GM21526 (cell line): ENCODE measurements at regions not wholly inside any gene's neighbourhood (a gene's known extent, or its start where the extent isn't known, plus 50 kb on each side); places are given as distances from the start of the nearest gene placed in this dataset.
"Not testable (repeated sequence)": the region's sequence is repeated elsewhere in the genome, so short reads cannot be mapped to it uniquely, and the experiment has no call there.

Experiments
- ATAC-seq: cut with Tn5 transposase; IDR thresholded peaks from one replicate; pipeline ENCODE4 v1.9.1; 2021; ENCODE audit warnings: moderate library complexity; ENCODE audit not compliant: unreplicated experiment, low FRiP score

DNA sequence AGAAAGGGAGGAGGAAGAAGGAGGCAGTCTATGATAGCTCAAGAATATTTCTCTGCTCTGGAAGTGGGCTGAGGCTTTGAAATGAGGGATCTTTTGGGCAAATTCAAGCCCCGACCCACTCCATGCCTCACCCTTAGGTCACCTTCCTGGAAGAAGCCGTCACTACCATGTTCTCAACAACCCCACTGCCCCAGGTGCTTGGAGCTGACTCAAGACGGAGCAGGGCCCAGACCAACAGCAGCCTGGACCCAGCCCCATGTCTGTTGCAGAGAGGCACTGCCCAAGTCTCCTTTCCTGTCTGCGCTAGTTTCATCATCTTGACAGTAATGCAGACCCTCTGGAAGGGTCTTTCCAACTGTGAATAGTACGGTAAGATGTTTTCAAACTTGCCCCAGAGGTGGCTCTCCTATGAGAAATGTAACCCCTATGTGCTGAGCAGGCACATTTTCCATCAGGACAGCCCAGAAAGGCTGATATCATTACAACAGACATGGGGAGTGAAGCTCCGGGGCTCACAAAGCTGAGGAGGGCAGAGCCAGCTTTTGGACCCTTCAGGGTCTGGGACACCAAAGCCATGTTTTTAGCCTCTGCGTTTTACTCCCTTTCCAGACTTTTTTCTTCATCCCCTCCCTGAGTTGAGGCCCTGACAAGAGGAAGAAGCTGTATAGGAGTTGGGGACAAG, 128.2 kb upstream of the LARP1 start:
- no peak for ATAC-seq

DNA sequence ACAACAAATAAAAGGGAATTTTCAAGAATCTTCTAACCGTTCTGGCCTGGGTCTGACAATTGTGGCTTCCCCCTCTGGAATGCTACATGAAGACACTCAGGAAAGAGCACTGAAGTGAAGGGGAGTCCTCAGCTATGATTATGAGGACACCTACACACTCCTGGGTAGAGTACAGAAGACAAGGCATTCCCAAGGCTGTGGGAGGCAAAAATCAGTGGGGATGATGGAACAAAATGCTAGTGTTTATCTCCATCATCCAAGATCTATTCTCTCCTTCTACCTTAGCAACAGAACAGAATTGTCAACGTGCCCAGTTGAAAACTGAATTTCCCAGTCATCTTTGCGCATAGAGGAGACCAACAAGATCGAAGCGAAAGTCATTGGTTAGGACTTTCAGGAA, 130.1 kb upstream of the LARP1 start:
- ATAC-seq: no peak

DNA sequence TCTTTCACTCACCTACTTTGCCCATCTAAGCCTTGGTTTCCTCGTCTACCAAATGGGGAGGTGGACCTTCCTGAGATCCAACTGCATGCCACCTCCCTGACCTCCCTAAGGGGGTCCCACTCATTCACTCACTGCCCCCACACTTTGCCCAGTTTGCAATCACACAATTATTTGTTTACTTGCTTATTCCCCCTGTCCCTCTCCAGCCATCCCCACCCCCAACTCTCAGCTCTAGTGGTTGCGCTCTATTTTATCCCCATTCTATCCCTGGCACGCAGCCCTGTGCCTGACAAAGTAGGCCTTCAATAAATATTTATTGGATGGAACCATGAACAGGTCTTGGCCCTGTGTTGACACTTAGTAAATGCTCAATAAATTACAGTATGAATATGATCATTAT, 130.8 kb upstream of the LARP1 start:
- no peak for ATAC-seq

DNA sequence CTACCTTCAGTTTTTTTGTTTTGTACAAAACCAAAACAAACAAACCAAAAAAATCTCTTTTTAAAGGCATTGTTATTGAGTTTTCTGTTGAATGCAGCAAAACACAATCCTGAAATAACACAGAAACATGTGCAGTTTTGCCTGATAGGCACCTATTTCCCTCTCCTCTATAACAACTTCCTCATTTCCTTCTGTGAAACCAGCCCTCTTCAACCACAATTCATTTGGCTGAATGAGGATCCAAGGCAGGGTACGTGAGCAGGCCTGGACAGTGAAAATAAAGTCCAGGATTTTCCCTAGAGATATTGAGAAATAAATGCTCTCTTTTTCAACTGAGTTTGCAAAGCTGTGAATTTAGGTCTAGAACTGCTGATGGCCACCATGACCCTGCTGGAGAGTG, 134.8 kb upstream of the LARP1 start:
- ATAC-seq: no peak

DNA sequence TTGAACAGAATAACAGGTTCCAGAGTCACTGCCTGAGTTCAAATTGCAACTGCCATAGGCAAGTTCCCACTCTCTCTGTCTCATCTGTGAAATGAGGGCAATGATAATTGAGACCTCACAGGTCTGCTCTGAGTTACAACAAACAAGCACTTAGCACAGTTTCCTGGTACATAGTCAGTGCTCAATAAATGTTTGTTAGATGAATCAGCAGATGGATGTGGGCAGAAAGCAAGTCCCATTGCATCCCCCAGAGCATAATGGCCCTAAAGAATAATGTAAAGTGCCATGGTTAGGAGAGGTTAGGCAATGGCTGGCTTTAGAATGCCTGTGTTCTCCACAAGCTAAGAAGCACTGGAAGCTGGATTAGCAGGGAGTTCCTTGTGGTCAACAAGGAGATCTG, 136.5 kb upstream of the LARP1 start:
- ATAC-seq: no peak

DNA sequence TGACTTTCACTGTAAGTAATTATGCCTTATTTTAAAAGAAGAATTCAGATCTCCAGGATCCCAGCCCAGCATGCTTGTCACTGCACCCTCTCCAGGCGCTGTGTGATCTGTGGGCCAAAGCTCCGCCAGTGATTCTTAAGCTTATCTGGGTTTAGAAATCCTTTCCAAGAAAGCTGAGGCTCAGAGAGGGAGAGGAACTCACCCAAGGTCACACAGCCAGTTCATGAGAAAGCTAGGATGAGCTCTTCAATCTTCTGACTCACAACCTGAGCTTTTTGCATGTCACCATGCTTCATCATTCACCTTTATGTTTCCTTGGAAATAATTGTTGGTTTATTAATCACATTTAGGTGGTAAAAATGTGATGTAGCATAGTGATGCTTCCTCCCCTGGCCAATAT, 136.6 kb upstream of the HAND1 start:
- no peak for ATAC-seq

DNA sequence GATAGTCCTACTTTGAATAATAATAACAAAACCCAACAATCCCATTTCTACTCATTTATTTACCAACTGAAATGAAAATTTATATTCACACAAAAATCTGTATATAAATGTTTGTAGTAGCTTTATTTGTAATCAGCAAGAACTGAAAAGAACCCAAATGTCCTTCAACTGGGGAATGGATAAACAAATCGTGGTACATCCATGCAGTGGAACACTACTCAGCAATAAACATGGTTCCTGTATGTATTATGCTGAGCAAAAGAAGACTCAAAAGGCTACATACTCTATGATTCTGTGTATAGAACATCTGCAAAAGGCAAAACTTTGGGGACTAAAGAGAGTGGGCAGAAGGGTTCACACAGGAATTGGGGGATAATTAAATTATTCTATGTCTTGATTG, 136.1 kb upstream of the HAND1 start:
- no peak for ATAC-seq

DNA sequence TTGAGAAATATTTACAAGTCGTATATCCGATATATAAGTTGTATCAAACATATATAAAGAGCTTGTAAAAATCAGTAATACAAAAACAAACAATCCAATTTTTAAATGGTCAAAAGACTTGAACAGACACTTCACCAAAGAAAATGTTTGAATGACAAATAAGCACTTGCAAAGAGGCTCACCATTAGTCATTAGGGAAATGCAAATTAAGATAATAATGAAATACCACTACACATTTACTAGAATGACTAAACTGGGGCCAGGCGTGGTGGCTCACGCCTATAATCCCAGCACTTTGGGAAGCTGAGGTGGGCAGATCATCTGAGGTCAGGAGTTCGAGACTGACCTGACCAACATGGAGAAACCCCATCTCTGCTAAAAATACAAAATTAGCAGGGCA, 134.6 kb upstream of the HAND1 start:
- ATAC-seq: no peak

DNA sequence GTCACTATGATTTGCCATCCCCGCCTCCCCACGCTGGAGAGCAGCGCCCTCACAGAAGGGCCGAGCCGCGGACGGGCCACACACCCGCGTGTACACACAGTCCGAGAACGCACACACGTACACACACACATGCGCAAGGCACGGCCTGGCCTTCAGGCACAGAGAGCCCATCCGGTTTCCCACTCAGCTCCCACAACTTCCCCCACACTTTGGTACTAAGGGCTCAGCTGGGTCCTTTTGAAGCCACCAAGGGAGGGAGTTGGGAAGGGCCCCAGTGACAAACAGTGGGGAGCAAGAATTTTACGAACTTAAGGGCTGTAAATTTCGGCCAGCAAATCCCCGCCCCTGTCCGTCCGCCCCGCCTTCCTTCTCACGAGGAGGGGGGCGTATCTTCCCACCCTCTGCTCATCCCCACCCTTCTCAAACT, 133.3 kb upstream of the HAND1 start:
- ATAC-seq: no peak

DNA sequence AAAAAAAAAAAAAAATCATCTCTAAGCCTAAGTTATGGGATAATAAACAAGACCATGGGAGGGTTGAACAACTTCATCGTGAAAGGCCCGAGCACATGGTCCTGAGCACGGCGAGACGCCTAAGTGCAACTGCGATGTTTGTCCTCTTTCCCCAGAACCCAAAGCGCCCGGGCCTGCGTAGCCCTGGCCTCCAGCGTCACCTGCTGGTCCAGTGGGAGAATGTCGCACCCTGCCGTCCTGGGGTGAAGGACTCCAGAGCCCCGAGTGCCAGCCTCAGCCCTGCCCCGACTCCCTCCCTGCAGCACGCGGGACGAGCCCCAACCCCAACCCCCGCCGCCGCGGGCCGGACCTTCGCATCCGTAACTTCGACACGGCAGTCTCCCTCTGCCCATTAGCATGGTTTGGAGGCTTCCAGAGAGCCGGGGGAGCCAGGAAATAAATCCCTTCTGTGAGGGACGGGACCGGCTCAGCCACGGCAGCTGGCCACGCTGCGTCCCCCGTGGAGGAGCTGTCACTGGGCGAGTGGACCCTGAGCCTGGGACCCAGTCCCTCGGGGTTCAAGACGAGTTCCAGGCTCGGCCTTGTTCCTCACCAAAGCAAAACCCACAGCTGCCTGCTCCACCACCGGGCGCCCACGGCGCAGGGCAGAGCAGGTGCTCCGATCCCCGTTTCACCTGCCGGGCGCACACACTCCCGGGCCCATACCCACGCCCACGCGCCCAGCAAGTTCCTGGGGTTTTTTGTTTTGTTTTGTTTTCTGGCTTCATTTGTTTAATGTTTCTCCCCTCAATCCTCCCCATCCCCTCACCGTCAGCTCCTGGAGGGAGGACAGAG, 132.5 kb upstream of the HAND1 start:
- ATAC-seq: peak; percentile 93

DNA sequence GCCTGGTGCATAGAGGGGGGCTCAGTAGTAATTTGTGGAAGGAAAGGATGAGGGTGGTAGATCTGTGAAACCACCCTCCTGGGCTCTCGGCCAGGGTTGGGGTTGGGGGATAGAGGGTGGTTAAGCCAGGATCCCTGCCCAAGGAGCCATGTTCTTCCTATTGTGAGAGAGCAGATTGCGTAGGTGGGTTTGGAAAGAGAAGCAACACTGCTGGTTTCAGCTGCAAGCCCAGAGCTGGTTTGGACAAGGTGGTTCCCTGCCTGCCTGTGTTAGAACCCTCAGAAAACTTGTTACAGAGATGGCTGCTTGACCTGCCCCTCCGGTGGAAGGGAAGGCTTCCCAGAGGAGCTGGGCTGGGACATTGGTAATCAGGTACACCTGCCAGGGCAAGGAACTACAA, 131.2 kb upstream of the HAND1 start:
- ATAC-seq: no peak

DNA sequence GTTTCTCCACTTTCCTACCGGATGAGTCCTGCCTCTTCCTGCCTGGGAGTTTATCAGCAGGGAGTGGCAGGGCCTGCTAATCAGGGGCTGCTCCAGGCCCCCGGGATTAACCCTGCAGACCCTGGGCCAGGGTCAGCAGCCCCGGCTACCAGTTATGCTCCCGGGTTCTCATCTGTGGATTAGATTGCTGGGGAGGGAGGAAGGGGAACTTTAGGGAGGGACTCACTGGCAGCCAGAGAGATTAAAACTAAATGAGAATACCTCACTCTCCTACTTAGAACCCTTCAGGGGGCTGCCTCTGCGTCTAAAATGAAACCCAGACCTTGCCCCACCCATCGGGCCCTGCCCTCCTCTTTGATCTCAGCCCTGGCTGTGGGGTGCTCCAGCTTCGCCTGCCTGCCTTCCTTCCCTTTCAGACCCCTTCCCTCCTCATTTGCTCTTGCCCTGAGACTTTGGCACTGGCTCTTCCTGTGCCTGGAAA, 130.5 kb upstream of the HAND1 start:
- no peak for ATAC-seq

DNA sequence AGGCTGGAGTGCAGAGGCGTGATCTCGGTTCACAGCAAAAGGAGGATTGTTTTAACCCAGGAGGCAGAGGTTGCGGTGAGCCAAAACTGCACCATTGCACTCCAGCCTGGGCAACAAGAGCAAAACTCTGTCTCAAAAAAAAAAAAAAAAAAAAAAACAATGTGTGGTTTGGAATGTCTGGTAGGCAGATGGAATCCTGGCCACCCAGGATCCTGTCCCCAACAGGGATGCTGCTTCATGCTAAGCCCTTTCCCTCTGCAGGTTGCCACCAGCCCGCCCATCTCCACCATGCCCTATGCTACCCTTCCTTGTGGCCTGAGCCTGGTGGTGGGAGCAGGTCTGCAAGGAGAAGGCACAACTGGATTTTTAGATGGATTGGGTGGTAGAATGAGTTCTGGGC, 129.7 kb upstream of the HAND1 start:
- no peak for ATAC-seq

DNA sequence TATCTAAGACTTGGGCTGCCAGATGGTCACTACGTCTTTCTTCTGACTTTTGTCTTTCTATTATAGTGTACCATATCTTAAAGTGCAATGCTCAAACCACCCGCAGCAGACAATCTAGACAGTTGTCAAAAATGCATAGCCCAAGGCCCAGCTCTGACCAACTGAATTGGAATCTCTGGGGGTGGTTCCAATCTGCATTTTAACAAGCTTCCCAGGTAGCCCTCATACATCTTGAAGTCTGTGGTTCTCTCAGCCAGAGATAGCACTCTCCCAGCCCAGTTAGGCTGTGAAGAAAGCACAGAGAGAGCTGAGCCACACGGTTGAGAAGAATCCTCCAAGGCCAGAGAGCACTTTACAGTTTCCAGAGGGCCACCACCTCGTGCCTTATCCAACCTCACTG, 128.2 kb upstream of the HAND1 start:
- ATAC-seq: no peak

DNA sequence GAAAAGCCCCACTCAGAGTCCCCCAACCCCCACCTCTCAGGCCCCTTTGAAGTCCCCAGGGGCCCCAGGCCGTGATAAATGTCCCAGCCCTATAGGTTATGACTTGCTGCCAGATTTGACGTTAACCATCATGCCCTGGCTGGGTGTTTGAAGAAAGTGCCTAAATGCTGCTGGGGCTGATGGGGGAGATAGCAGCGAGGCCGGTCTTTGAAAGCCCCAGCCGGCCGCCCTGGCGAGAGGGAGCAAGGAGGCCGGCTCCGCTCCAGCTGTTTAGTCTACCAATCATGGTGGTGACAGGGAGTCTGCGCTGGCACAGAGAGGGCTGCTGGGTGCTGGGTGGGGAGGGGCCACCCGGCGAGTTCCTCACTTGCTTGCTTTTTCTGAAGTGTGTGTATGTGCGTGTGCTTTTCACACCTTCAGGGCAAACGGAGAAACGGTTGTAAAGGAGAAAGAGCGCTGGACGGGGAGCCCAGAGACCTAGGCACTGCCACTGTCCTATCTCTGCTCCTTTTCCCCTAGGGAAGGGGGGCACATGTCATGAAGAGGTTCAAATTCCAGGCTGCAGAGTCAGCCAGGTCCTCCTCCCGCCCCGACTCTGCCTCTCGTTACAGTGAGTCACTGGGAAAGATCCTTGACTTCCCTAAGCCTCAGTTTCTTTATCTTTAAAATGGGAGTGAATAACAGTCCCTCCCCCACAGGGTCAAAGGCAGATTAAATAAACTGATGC, 126.1 kb upstream of the HAND1 start:
- no peak for ATAC-seq

DNA sequence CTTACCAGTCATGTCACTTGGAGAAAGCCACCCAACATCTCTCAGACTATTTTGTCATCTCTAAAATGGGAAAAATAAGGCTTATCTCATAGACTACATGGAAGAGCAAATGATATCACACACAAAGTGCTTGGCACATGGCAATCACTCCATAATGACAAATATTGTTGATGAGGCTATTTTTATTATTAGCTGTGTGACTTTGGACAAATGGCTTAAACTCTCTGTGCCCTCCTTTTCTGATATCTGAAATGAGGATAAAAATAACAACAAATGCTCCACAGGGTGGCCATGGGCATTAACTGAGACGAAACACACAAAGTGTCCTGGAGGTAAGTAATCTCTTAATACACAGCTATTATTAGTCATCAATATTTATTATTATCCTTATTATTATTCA, 125.5 kb upstream of the HAND1 start:
- ATAC-seq: no peak

DNA sequence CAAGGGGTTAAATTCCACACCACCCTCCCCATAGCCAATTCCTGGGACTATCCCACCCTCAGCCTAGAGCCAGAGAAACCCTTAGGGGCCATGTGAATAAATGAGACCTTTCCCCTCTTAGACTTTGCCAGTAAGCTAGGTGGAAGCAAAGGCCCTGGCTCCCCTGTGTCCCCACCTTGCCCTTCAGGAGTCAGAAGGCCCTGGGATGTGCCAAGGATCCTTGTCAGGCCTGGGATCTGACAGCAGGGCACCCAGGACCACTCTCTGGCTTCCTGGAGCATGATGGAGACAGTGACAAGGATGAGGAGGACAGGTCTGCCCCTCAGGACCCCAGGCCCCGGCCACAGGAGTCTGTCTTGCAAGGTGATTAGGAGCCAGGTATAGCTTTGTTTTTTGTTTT, 125.0 kb upstream of the HAND1 start:
- no peak for ATAC-seq

DNA sequence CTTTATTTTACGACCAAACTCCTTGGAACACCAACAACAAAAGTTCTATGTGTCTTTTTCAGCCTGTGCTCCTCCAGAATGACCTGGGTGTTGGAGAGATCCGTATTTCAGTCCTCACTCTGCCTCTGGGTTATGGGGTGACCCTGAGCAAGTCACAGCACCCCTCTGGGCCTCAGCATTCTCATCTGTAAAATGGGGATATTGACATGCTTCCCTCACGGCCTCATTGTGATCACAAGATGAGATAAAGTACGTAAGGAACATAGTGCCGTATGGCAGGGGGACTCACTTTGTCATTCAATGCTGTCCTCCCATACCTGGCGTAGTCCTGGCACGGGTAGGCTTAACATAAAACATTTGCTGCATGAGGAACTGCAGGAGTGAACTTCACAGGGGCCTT, 123.0 kb upstream of the HAND1 start:
- no peak for ATAC-seq

DNA sequence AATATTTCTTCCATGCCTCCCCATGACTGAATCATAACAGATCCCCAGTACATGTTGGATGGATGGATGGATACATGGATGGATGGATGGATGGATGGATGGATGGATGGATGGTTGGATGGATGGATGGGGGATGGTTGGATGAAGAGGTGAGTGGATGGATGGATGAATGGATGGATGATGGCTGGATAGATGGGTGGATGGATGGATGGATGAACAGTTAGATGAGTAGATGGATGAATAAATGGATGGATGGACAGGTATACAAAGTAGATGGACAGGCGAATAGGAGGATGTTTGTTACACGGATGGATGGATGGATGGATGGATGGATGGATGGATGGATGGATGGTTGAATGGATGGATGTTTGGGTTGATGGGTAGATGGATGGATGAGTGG, 120.0 kb upstream of the HAND1 start:
- no peak for ATAC-seq

DNA sequence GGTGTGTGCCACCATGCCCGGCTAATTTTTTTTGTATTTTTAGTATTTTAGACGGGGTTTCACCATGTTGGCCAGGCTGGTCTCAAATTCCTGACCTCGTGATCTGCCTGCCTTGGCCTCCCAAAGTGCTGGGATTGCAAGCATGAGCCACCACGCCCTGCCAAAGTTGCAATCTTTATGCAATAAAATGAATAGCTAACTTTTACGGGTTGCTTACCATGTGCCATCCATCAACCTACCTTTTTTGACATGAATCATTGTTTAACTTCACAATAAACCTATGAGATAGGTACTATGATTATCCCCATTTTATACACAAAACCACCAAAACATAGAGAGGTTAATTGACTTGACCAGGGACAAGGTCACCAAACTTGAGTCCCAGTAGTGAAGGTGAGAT, 118.8 kb upstream of the HAND1 start:
- not testable (repeated sequence) for ATAC-seq

DNA sequence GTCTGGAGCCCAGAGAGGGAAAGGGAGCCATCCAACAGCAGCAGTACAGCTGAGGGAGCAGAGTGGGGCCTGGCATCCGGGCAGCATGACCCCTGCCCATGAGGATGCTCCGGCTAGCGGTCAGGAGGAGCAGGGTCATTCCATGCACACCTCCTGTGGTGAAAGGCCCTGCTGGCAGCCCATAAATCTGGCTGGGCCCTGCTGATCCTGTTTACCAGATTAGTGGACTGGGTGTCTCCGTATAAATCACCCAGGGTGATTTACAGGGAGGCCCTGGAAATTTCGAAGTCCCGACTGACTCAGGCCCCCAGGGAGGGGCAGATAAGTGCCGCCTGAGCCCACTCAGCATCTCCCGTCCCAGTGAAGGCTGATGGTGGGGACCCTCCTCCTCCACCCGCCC, 117.6 kb upstream of the HAND1 start:
- no peak for ATAC-seq
